ENCODE measurements at regions not wholly inside any gene's neighbourhood (a gene's known extent, or its start where the extent isn't known, plus 50 kb on each side); places are given as distances from the start of the nearest gene placed in this dataset.

DNA sequence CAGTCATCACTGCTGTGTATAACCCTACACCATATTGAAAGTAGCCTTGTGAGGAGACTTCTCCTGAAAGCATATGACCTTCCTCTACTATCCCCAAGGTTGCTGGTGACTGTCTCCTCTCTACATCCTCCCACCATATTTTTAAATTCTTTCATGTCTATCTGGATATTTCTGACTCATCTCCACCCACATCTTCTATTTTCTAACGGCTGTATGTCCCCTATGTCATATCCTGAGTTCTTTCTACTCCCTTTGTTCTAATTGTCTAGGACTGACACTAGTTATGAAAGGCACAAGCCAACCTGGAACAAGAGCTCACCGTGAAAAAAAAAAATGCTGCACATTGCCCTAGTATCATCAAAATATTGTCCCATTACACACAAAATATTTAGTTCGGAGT lies 218.3 kb upstream of the ZNF462 start:
- Histone ChIP-seq H2AFZ (ENCODE audit: low read length) (no peak overlapping the region), H3K4ac (replicated peaks; ENCODE audit: insufficient read length, low read depth, low read length) (no peak overlapping the region), H3K23ac (ENCODE audit: insufficient read length) (no peak overlapping the region), H4K8ac (ENCODE audit: extremely low read depth, insufficient read depth, low read length) (no peak overlapping the region), H2BK15ac (ENCODE audit: low read length) (no peak overlapping the region), H3K14ac (ENCODE audit: insufficient read length) (no peak overlapping the region), H4K91ac (replicated peaks; ENCODE audit: insufficient read length, low read length) (no peak overlapping the region), H3K23me2 (ENCODE audit: low read depth, low read length) (0 out of 2 replicates have a peak, but pooled peaks cover 2% of the 10 kb centered on the region), H3K4me2 (ENCODE audit: insufficient read depth in 1 of 2, low read depth in 2 of 2, low read length in 2 of 2) (no peak overlapping the region), H3K79me1 (ENCODE audit: low read depth, low read length) (no peaks in the 10 kb centered on the region), H4K20me1 (replicated peaks in 1 of 2; ENCODE audit: control insufficient read depth in 1 of 2, insufficient read depth in 2 of 2, low read length in 2 of 2) (no peaks in the 10 kb centered on the region), H2AK5ac (ENCODE audit: low read depth, low read length) (no peak overlapping the region), H2BK5ac (ENCODE audit: low read depth, low read length) (no peak overlapping the region), H2BK20ac (ENCODE audit: low read length) (no peak overlapping the region), H3K79me2 (ENCODE audit: control insufficient read depth in 1 of 2, insufficient read depth in 2 of 2, low read length in 2 of 2) (no peaks in the 10 kb centered on the region), H3K18ac (ENCODE audit: extremely low read depth, low read length) (no peak overlapping the region), H3K27ac (ENCODE audit: low read depth, low read length) (no peak overlapping the region), H3K9ac (replicated peaks in 1 of 4; ENCODE audit: extremely low read depth in 1 of 4, low read depth in 3 of 4, low read length in 3 of 4) (no peak overlapping the region), H4K5ac (ENCODE audit: insufficient read length, low read depth, low read length) (no peak overlapping the region), H2BK12ac (ENCODE audit: low read depth, low read length) (no peak overlapping the region), H3K4me3 (ENCODE audit: extremely low read depth in 1 of 4, insufficient read depth in 2 of 4, low read depth in 3 of 4, low read length in 4 of 4) (no peak overlapping the region), H3K4me1 (replicated peaks in 1 of 4; ENCODE audit: control insufficient read depth in 3 of 4, insufficient read depth in 4 of 4, low read length in 3 of 4) (no peaks in the 10 kb centered on the region), H3K9me3 (ENCODE audit: insufficient read depth in 2 of 2, low read depth in 1 of 2, low read length in 1 of 2) (no peaks in the 10 kb centered on the region; a peak in 1 of 4 replicates), H3K27me3 (replicated peaks in 1 of 4; ENCODE audit: control insufficient read depth in 3 of 4, extremely low read depth in 1 of 4, insufficient read depth in 3 of 4, low read length in 3 of 4) (no peaks in the 10 kb centered on the region), H2BK120ac (replicated peaks; ENCODE audit: low read depth, low read length) (no peak overlapping the region), H3K56ac (replicated peaks; ENCODE audit: insufficient read length, low read depth, low read length) (no peak overlapping the region), H3K36me3 (ENCODE audit: control insufficient read depth in 2 of 4, insufficient read depth in 4 of 4, low read length in 3 of 4) (no peaks in the 10 kb centered on the region)
- no peak for DNase-seq (ENCODE audit: low read depth in 1 of 2, low spot score in 2 of 2)
- no peak for TF ChIP-seq RBBP5 (IDR thresholded peaks at IDR 0.05; ENCODE audit: borderline replicate concordance, low read depth, low read length)
- TF ChIP-seq JUND (IDR thresholded peaks at IDR 0.05; ENCODE audit: low read length), result no peak
- TF ChIP-seq RNF2 (IDR thresholded peaks at IDR 0.05; ENCODE audit: borderline replicate concordance, low read depth, low read length, missing control alignments, poor library complexity, severe bottlenecking), result no peak
- TF ChIP-seq CTBP2 (IDR thresholded peaks at IDR 0.05; ENCODE audit: borderline replicate concordance, insufficient read depth, insufficient read length, low read length), result no peak
- no peak for TF ChIP-seq SIX5 (IDR thresholded peaks at IDR 0.05; ENCODE audit: low read depth, low read length)
- no peak for TF ChIP-seq ATF2 (IDR thresholded peaks at IDR 0.05; ENCODE audit: low read length)
- TF ChIP-seq BCL11A (IDR thresholded peaks at IDR 0.05; ENCODE audit: low read depth in 2 of 2, low read length in 2 of 2), result no peak
- no peak for TF ChIP-seq CREB1 (IDR thresholded peaks at IDR 0.05)
- no peak for TF ChIP-seq TCF12 (IDR thresholded peaks at IDR 0.05; ENCODE audit: low read depth, low read length)
- TF ChIP-seq EZH2 (IDR thresholded peaks at IDR 0.05; ENCODE audit: low read depth, low read length, severe bottlenecking), result no peak
- no peak for TF ChIP-seq SRF (IDR thresholded peaks at IDR 0.05; ENCODE audit: low read depth, low read length)
- no peak for TF ChIP-seq EP300 (IDR thresholded peaks at IDR 0.05; ENCODE audit: borderline replicate concordance in 1 of 2, low read depth in 2 of 2, low read length in 2 of 2)
- ChIA-PET CTCF (ENCODE audit: partially characterized antibody) (interaction anchor here (0.6 to 0.8 kb wide), 3 partner anchors 33 to 610 kb away, joined by 3 to 4 read pairs (median 3); no protein-coding TSS in a partner anchor), POLR2A (ENCODE audit: partially characterized antibody) (no interaction called here)
- no peak for FAIRE-seq
- 94% methylated on average over 3 of the region's 3 CpGs; no CpG with 5 or more reads in 1 of the 2 experiments for WGBS, 2 experiments (ENCODE audit: extremely low coverage in 1 of 2, insufficient coverage in 1 of 2, insufficient read length in 1 of 2, insufficient replicate concordance in 2 of 2, low coverage in 1 of 2, low lambda C conversion rate in 2 of 2, missing lambda C conversion rate in 1 of 2)

All from H1 (cell line).